Progenitor cell of endocrine pancreas (in vitro differentiated cells): ENCODE measurements at regions not wholly inside any gene's neighbourhood (a gene's known extent, or its start where the extent isn't known, plus 50 kb on each side); places are given as distances from the start of the nearest gene placed in this dataset.
"Not testable (repeated sequence)": the region's sequence is repeated elsewhere in the genome, so short reads cannot be mapped to it uniquely, and the experiment has no call there.

Experiments
- DNase-seq: peaks from one replicate; pipeline ENCODE4 v3.0.0; 2021; ENCODE audit warnings: low spot score; ENCODE audit not compliant: unreplicated experiment
- H3K27ac Mint-ChIP-seq: 2 replicates; pipeline ENCODE4 v1.8.0; 2021; ENCODE audit warnings: mild to moderate bottlenecking, moderate library complexity, mixed read lengths
- H3K27me3 Mint-ChIP-seq: 2 replicates; pipeline ENCODE4 v1.8.0; 2021; ENCODE audit warnings: mixed read lengths
- H3K36me3 Mint-ChIP-seq: 2 replicates; pipeline ENCODE4 v1.8.0; 2022; ENCODE audit warnings: mixed read lengths; ENCODE audit not compliant: insufficient read depth
- H3K4me1 Mint-ChIP-seq: 2 replicates; pipeline ENCODE4 v1.8.0; 2021; ENCODE audit warnings: low read depth, mixed read lengths
- H3K4me3 Mint-ChIP-seq: 2 replicates; pipeline ENCODE4 v1.8.0; 2021; ENCODE audit warnings: low read depth, mild to moderate bottlenecking, moderate library complexity, mixed read lengths
- H3K9me3 Mint-ChIP-seq: 2 replicates; pipeline ENCODE4 v1.8.0; 2021; ENCODE audit warnings: low read depth, mixed read lengths
- CTCF ChIP-seq: fragments of 200-600 bp; sonication (generic); IDR thresholded peaks from one replicate; pipeline ENCODE4 v1.5.0; 2021; ENCODE audit warnings: antibody characterized with exemption, mild to moderate bottlenecking; ENCODE audit not compliant: unreplicated experiment

- no peak overlapping the region for H3K27ac Mint-ChIP-seq
- TF ChIP-seq CTCF, result no peak
- no peak for DNase-seq
- no peaks in the 10 kb centered on the region for H3K36me3 Mint-ChIP-seq
- no peaks in the 10 kb centered on the region for H3K4me1 Mint-ChIP-seq
- H3K9me3 Mint-ChIP-seq, result no peaks in the 10 kb centered on the region
- H3K27me3 Mint-ChIP-seq, result no peaks in the 10 kb centered on the region
- no peak overlapping the region for H3K4me3 Mint-ChIP-seq
Measured at GRCh38 chr4:111068883-111069282, 446.0 kb upstream of the PITX2 start.

- no peaks in the 10 kb centered on the region for H3K9me3 Mint-ChIP-seq
- no peak for DNase-seq
- TF ChIP-seq CTCF, result no peak
- H3K36me3 Mint-ChIP-seq, result no peaks in the 10 kb centered on the region
- H3K4me1 Mint-ChIP-seq, result no peaks in the 10 kb centered on the region
- H3K27me3 Mint-ChIP-seq, result no peaks in the 10 kb centered on the region
- H3K27ac Mint-ChIP-seq, result no peak overlapping the region
- H3K4me3 Mint-ChIP-seq, result no peak overlapping the region
Measured at GRCh38 chr4:111070390-111070789, 447.5 kb upstream of the PITX2 start.

GRCh38 chr4:111074523-111075114 is 451.7 kb upstream of the PITX2 start:
- Mint-ChIP-seq H3K36me3 (no peaks in the 10 kb centered on the region), H3K9me3 (peaks cover 15% of the 10 kb centered on the region), H3K4me3 (no peak overlapping the region), H3K27me3 (no peaks in the 10 kb centered on the region), H3K4me1 (no peaks in the 10 kb centered on the region), H3K27ac (no peak overlapping the region)
- DNase-seq, result no peak
- no peak for TF ChIP-seq CTCF

- H3K4me3 Mint-ChIP-seq, H3K27ac Mint-ChIP-seq, H3K4me1 Mint-ChIP-seq, H3K27me3 Mint-ChIP-seq, H3K36me3 Mint-ChIP-seq, DNase-seq: not testable (repeated sequence)
- H3K9me3 Mint-ChIP-seq, result peaks cover 15% of the 10 kb centered on the region
Measured at GRCh38 chr4:111076299-111076698, 453.4 kb upstream of the PITX2 start.

GRCh38 chr4:111108153-111108552 is 485.3 kb upstream of the PITX2 start:
- Mint-ChIP-seq H3K27ac (no peak overlapping the region), H3K4me3 (no peak overlapping the region), H3K27me3 (peaks cover 3% of the 10 kb centered on the region), H3K4me1 (peaks cover 2% of the 10 kb centered on the region), H3K36me3 (no peaks in the 10 kb centered on the region), H3K9me3 (no peaks in the 10 kb centered on the region)
- no peak for DNase-seq
- no peak for TF ChIP-seq CTCF

- peaks cover 3% of the 10 kb centered on the region for H3K27me3 Mint-ChIP-seq
- no peak overlapping the region for H3K4me3 Mint-ChIP-seq
- H3K4me1 Mint-ChIP-seq, result no peaks in the 10 kb centered on the region
- no peaks in the 10 kb centered on the region for H3K36me3 Mint-ChIP-seq
- no peak for TF ChIP-seq CTCF
- H3K9me3 Mint-ChIP-seq, result no peaks in the 10 kb centered on the region
- DNase-seq, result no peak
- H3K27ac Mint-ChIP-seq, result no peak overlapping the region
Measured at GRCh38 chr4:111113591-111113990, 490.7 kb upstream of the PITX2 start.
